ENCODE measurements at regions not wholly inside any gene's neighbourhood (a gene's known extent, or its start where the extent isn't known, plus 50 kb on each side); places are given as distances from the start of the nearest gene placed in this dataset.
A peak's percentile ranks its signal among the peaks of the same experiment; 100 is the strongest.
"Not testable (repeated sequence)": the region's sequence is repeated elsewhere in the genome, so short reads cannot be mapped to it uniquely, and the experiment has no call there.

- DNase-seq (ENCODE audit: low read depth) = no peak
These were observed 203.9 kb downstream of the RHOU start for GRCh38 chr1:228939001-228939691.

GRCh38 chr1:228939881-228940392 lies 204.7 kb downstream of the RHOU start:
- DNase-seq (ENCODE audit: low read depth) = no peak

GRCh38 chr1:228940526-228940925 lies 205.2 kb downstream of the RHOU start:
- DNase-seq (ENCODE audit: low read depth) = no peak

- no peak for DNase-seq (ENCODE audit: low read depth)
These were observed 205.6 kb downstream of the RHOU start for GRCh38 chr1:228940926-228941325.

GRCh38 chr1:228941666-228942065 lies 206.4 kb downstream of the RHOU start:
- no peak for DNase-seq (ENCODE audit: low read depth)

GRCh38 chr1:228943436-228943835 lies 208.2 kb downstream of the RHOU start:
- DNase-seq (ENCODE audit: low read depth) = no peak

GRCh38 chr1:228944296-228944695 lies 209.0 kb downstream of the RHOU start:
- DNase-seq (ENCODE audit: low read depth) = no peak

GRCh38 chr1:228944935-228945371 lies 209.7 kb downstream of the RHOU start:
- no peak for DNase-seq (ENCODE audit: low read depth)

- DNase-seq (ENCODE audit: low read depth) = no peak
These were observed 210.6 kb downstream of the RHOU start for GRCh38 chr1:228945885-228946284.

- DNase-seq (ENCODE audit: low read depth) = not testable (repeated sequence)
These were observed 214.3 kb downstream of the RHOU start for GRCh38 chr1:228949617-228950016.

- DNase-seq (ENCODE audit: low read depth) = no peak
These were observed 217.9 kb downstream of the RHOU start for GRCh38 chr1:228953207-228953606.

GRCh38 chr1:228953808-228954207 lies 218.5 kb downstream of the RHOU start:
- DNase-seq (ENCODE audit: low read depth) = not testable (repeated sequence)

- DNase-seq (ENCODE audit: low read depth) = peak; percentile 15
These were observed 220.4 kb downstream of the RHOU start for GRCh38 chr1:228955691-228956090.

- DNase-seq (ENCODE audit: low read depth) = no peak
These were observed 221.6 kb downstream of the RHOU start for GRCh38 chr1:228956864-228957263.

GRCh38 chr1:228957535-228957934 lies 222.3 kb downstream of the RHOU start:
- no peak for DNase-seq (ENCODE audit: low read depth)

GRCh38 chr1:228958121-228958520 lies 222.8 kb downstream of the RHOU start:
- no peak for DNase-seq (ENCODE audit: low read depth)

- DNase-seq (ENCODE audit: low read depth) = no peak
These were observed 223.5 kb downstream of the RHOU start for GRCh38 chr1:228958741-228959140.

GRCh38 chr1:228960705-228961104 lies 225.4 kb downstream of the RHOU start:
- DNase-seq (ENCODE audit: low read depth) = no peak

GRCh38 chr1:228961511-228961910 lies 226.2 kb downstream of the RHOU start:
- DNase-seq (ENCODE audit: low read depth) = no peak

GRCh38 chr1:228963795-228964177 lies 228.5 kb downstream of the RHOU start:
- no peak for DNase-seq (ENCODE audit: low read depth)

GRCh38 chr1:228964178-228965089 lies 229.2 kb downstream of the RHOU start:
- peak; percentile 58 for DNase-seq (ENCODE audit: low read depth)

- no peak for DNase-seq (ENCODE audit: low read depth)
These were observed 233.8 kb downstream of the RHOU start for GRCh38 chr1:228968891-228969606.
